VCaP (cell line): ENCODE measurements at regions not wholly inside any gene's neighbourhood (a gene's known extent, or its start where the extent isn't known, plus 50 kb on each side); places are given as distances from the start of the nearest gene placed in this dataset.
A peak's percentile ranks its signal among the peaks of the same experiment; 100 is the strongest.
"Not testable (repeated sequence)": the region's sequence is repeated elsewhere in the genome, so short reads cannot be mapped to it uniquely, and the experiment has no call there.

Source experiments
- H3K27ac ChIP-seq: fragments of 450-650 bp; 2 replicates; pipeline ENCODE4 v1.5.1; 2017
- CTCF ChIP-seq: fragments of 450-650 bp; conservative IDR thresholded peaks from 2 replicates; pipeline ENCODE4 v1.5.1; 2017; ENCODE audit warnings: mild to moderate bottlenecking, moderate library complexity

GRCh38 chr4:157689476-157689875 is 468.9 kb downstream of the GRIA2 start:
- H3K27ac ChIP-seq: no peak overlapping the region
- no peak for TF ChIP-seq CTCF

- no peak for TF ChIP-seq CTCF
- H3K27ac ChIP-seq: no peak overlapping the region
Measured at GRCh38 chr4:157687971-157688370, 467.4 kb downstream of the GRIA2 start.

DNA sequence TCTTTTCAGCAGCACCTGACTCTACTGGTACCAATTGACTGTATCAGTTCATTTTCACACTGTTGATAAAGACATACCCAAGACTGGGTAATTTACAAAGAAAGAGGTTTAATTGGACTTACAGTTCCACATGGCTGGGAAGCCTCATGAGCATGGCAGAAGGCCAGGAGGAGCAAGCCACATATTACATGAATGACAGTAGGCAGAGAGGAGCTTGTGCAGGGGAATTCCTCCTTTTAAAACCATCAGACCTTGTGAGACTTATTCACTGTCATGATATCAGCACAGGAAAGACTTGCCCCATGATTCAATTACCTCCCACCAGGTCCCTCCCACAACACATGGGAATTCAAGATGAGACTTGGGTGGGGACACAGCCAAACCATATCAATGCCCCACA is 458.8 kb downstream of the GRIA2 start:
- not testable (repeated sequence) for H3K27ac ChIP-seq

GRCh38 chr4:157678478-157678877 is 457.9 kb downstream of the GRIA2 start:
- TF ChIP-seq CTCF: no peak
- no peak overlapping the region for H3K27ac ChIP-seq

GRCh38 chr4:157674699-157675098 is 454.2 kb downstream of the GRIA2 start:
- no peak overlapping the region for H3K27ac ChIP-seq
- no peak for TF ChIP-seq CTCF

GRCh38 chr4:157667836-157668235 is 447.3 kb downstream of the GRIA2 start:
- H3K27ac ChIP-seq: no peak overlapping the region
- TF ChIP-seq CTCF: no peak

DNA sequence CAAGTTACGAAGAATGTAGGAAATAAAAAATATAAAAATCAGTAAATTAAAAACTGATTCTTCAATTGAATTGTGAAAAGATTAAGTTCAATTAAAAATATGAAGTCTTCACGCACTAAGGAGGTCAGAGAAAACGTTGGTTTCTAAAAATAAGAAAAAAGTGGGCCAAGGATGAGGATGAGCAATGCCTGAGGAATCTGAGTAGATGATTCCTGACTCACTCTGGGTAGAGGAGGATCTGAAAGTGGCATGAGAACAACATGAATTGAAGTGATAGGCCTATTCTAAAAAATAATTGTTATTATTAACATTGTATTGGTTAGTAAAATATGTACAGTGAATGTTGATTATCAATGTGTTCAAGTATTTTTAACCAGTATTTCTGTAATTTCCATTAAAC is 444.2 kb downstream of the GRIA2 start:
- no peak for TF ChIP-seq CTCF
- H3K27ac ChIP-seq: no peak overlapping the region

GRCh38 chr4:157655096-157655809 is 434.7 kb downstream of the GRIA2 start:
- TF ChIP-seq CTCF: no peak
- peak overlapping the region; percentile 48 for H3K27ac ChIP-seq
